ENCODE measurements at regions not wholly inside any gene's neighbourhood (a gene's known extent, or its start where the extent isn't known, plus 50 kb on each side); places are given as distances from the start of the nearest gene placed in this dataset.

DNA sequence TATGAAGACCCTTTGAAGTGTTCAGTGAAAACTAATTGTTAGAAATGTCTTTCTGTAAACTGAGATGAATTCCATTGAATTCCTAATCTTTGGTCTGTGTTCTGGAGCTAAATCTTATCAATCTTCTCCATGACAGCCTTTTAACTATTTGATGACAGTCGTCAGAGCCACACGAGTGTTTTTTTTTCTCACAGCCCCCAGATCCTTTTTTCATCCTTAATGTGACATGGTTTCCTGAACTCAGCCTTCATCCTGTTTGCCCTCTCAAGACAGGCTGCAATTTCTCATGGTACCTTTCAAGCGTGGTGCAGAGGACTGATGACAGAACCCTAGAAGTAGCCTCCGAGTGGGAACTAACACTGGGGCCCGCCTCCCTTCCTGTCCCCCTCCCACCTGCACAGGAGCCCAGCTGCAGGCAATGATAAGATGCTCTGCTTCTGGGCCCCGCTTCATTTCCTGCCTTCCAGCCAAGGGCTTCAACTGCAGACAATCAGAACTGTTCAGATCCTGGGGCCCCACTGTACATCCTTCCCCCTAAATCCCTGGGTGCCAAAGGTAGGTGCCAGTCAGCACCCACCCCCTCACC, 114.6 kb upstream of the VAV3 start:
- TF ChIP-seq ZFP3 (CRISPR knock-in tag; IDR thresholded peaks at IDR 0.05): no peak
- no peak for TF ChIP-seq TOX (CRISPR knock-in tag; IDR thresholded peaks at IDR 0.05; ENCODE audit: borderline replicate concordance)
- TF ChIP-seq ARNTL (CRISPR knock-in tag; IDR thresholded peaks at IDR 0.05; ENCODE audit: borderline replicate concordance, low read depth): no peak
- no peak for TF ChIP-seq ZFP30 (CRISPR knock-in tag; IDR thresholded peaks at IDR 0.05)
- TF ChIP-seq ZNF565 (CRISPR knock-in tag; conservative IDR thresholded peaks at IDR 0.05; ENCODE audit: low read depth): no peak
- TF ChIP-seq CSDC2 (CRISPR knock-in tag; IDR thresholded peaks at IDR 0.05): no peak
- TF ChIP-seq TCF4 (CRISPR knock-in tag; IDR thresholded peaks at IDR 0.05; ENCODE audit: borderline replicate concordance): no peak
- no peak for TF ChIP-seq ZNF8 (CRISPR knock-in tag; IDR thresholded peaks at IDR 0.05)
- TF ChIP-seq TSHZ2 (CRISPR knock-in tag; IDR thresholded peaks at IDR 0.05): no peak
- ATAC-seq: no peak

DNA sequence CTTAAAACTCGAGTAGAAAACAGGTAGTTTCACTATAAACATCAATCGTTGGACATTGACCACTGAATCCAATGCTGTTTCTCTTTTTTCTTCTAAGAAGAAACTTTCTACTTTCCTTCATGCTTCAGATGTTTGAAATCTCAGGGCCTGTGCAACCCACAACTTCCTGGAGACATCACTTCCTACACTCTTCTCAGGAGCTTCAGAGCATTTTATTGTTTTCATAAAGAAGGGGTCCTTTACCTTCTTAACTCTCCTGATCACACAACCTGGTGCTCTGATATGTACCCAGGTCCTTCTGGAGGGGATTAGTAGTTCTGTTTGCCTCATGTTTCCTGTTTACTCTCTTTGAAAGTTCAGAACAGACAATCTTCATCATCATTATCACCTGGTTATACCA, 113.0 kb upstream of the VAV3 start:
- no peak for TF ChIP-seq ZC3H10 (CRISPR knock-in tag; IDR thresholded peaks at IDR 0.05)
- ATAC-seq: no peak

- no peak for ATAC-seq
- TF ChIP-seq, protein P1, sequence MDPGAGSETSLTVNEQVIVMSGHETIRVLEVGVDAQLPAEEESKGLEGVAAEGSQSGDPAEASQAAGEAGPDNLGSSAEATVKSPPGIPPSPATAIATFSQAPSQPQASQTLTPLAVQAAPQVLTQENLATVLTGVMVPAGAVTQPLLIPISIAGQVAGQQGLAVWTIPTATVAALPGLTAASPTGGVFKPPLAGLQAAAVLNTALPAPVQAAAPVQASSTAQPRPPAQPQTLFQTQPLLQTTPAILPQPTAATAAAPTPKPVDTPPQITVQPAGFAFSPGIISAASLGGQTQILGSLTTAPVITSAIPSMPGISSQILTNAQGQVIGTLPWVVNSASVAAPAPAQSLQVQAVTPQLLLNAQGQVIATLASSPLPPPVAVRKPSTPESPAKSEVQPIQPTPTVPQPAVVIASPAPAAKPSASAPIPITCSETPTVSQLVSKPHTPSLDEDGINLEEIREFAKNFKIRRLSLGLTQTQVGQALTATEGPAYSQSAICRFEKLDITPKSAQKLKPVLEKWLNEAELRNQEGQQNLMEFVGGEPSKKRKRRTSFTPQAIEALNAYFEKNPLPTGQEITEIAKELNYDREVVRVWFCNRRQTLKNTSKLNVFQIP (CRISPR knock-in tag; IDR thresholded peaks at IDR 0.05; ENCODE audit: borderline replicate concordance, low read depth): no peak
Measured at GRCh38 chr1:108075055-108075454, 110.1 kb upstream of the VAV3 start.

DNA sequence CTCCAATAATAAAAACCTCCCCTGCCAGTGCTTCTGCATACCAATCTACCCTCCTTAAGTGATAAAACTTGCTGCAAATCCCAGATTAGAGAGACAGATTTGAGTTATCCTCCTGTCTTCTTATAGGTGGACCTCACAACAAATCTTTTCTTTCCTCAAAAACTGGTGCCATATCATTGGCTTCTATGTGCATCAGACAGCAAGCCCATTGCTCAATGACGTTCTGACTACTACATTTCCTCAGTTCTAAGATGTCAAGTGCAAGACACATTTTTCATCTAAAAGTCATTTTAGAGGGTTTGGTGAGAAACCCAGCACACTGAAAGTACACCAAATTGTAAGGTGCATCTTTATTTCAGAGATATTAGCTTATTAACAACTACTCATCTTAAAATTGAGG, 107.8 kb upstream of the VAV3 start:
- TF ChIP-seq OSR1 (CRISPR knock-in tag; IDR thresholded peaks at IDR 0.05) (no peak), ZC3H10 (CRISPR knock-in tag; IDR thresholded peaks at IDR 0.05) (no peak), RARB (CRISPR knock-in tag; IDR thresholded peaks at IDR 0.05) (no peak), PPARA (CRISPR knock-in tag; IDR thresholded peaks at IDR 0.05; ENCODE audit: borderline replicate concordance) (no peak), CSRNP3 (CRISPR knock-in tag; IDR thresholded peaks at IDR 0.05) (no peak), ESRRG (CRISPR knock-in tag; IDR thresholded peaks at IDR 0.05) (no peak), ZFP3 (CRISPR knock-in tag; IDR thresholded peaks at IDR 0.05) (no peak), GLIS3 (CRISPR knock-in tag; IDR thresholded peaks at IDR 0.05) (no peak), ZNF8 (CRISPR knock-in tag; IDR thresholded peaks at IDR 0.05) (no peak), TSHZ2 (CRISPR knock-in tag; IDR thresholded peaks at IDR 0.05) (no peak)
- TF ChIP-seq, protein P1 (CRISPR knock-in tag; IDR thresholded peaks at IDR 0.05; ENCODE audit: borderline replicate concordance, low read depth): no peak
- ATAC-seq: no peak

Data from SK-N-SH treated with all-trans-retinoic acid at 6 μM for 48 hours (cell line).